Stimulated activated CD4-positive, alpha-beta T cell treated with anti-CD3 and anti-CD28 coated beads, Interleukin-1b, Interleukin-23, amount 100 ng/mL, for 24 hours (primary cell): ENCODE measurements at regions not wholly inside any gene's neighbourhood (a gene's known extent, or its start where the extent isn't known, plus 50 kb on each side); places are given as distances from the start of the nearest gene placed in this dataset.

Experiments
- DNase-seq, 4 experiments: peaks; one replicate each; pipeline ENCODE4 v3.0.0-alpha.2; 2020; ENCODE audit warnings: low read depth in 4 of 4, low spot score in 1 of 4

GRCh38 chr11:32161293-32161692 is 70.4 kb downstream of the RCN1 start:
- DNase-seq, result no peak

- DNase-seq, result no peak
Observed at GRCh38 chr11:32162351-32162750, 71.5 kb downstream of the RCN1 start.

GRCh38 chr11:32162906-32163305 is 72.0 kb downstream of the RCN1 start:
- no peak for DNase-seq

DNA sequence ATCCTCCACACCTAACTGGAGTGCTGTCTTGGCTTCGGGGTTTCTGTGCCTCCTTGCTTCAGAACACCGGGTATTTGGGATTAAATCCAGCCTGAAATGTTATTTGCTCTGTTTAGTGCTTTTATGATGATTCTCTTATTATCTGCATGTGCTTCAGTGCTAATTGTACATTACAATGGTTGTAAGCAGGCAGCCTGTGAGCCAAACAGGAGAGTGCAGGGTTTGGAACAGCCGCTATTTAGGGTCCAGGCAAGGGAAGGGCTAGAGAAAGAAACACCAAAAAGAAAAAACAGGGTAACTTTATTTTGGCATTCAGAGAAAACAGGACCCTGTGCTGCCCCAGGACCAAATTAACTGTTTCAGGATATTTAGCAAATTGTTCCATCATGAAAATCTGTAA is 72.7 kb downstream of the RCN1 start:
- no peak for DNase-seq

- no peak for DNase-seq
Observed at GRCh38 chr11:32164836-32165235, 74.0 kb downstream of the RCN1 start.

DNA sequence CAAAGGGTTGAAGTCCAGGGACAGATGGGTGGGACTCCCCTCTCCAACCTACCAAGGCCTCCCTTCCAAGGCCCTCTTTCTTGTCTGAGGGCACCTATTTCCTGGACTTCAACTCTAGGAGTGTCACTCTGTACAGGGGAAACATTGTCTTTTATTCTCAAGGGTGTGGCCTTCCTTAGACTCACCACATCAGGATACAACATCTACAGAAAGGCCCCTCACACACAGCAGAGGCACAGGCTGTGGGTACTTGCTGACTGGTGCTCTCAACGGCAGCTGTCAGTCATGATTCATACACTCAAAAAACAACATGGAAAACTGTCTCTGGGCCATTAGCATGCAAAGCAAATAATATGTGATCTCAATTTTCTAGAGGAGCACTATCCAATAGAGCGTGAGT is 78.0 kb downstream of the RCN1 start:
- DNase-seq, result no peak

DNA sequence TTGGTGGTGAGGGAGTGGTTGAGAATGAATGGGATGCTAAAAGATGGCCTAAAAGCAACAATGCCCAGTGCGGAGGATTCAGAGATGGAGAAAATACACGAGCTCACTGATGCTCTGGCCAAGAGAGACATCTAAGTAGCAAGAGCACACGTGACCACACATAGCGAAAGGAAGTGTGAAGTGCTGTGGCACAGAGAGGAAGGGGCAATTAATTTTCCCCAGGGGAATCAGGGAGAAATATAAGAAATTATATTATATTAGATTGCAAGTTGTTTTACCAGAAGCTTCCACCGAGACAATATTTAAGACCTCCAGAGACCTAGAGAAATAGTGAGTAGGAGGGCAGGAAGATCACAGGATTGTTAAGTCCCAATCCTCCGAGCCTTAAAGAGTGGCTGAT is 80.6 kb downstream of the RCN1 start:
- DNase-seq, result no peak

GRCh38 chr11:32172041-32172847 is 81.4 kb downstream of the RCN1 start:
- no peak for DNase-seq

DNA sequence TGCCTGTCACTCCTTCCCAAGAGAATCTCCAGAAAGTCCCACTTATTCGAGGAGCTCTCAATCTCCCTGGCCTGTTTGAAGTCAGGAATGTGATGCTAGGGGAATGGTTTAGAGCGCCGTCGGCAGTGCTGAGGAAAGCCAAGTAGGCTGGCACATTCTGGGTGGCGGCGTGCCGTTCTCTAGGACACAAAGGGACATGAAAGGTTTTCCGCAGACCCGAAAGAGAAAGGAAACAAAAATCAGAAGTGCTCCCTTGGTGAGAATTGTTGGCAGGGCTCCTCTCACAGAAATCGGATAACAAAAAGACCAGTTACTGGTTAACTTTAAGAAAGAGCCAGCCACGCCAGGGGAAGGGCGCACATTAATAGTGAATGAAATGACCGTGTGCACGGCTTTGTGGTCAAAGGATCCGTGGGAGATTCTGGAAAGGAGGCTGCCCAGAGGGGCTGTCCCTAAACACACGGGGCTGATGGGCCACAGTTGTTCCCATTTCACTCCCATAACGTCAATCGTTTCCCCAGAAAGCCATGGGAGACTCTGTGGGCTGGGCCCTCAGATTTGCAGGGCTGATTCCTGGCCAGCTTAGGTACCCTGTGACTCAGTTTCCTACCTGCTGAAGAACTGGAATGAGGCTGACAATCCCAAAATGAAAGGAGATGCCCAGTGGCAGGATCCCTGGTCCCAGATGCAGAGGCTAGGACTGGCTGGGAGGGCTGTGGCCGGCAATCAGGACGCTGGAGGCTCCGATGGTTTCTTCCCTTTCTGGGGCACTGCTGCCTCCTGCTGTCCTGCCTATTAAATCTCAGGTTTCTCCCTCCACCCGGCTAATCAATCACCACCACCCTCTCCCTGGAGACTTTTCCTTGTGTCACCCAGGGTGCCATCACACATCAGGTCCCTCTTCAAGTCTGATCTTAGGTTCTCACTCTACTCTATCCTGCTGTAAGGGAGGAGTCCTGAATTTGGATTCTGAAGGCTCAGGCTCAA is 82.3 kb downstream of the RCN1 start:
- peak in 1 of 4 experiments; percentile 20 for DNase-seq

DNA sequence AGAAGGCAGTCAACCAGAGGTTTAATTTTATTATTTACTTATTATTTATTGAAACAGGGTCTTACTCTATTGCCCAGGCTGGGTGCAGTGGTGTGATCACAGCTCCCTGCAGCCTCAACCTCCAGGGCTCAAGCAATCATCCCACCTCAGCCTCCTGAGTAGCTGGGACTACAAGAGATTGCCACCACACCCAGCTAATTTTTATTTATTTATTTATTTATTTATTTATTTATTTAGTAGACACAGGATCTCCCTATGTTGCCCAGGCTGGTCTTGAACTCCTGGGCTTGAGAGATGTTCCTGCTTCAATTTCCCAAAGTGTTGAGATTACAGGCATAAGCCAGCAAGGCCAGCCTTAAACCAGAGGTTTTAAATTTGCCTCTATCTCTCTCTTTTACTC is 83.1 kb downstream of the RCN1 start:
- no peak for DNase-seq

DNA sequence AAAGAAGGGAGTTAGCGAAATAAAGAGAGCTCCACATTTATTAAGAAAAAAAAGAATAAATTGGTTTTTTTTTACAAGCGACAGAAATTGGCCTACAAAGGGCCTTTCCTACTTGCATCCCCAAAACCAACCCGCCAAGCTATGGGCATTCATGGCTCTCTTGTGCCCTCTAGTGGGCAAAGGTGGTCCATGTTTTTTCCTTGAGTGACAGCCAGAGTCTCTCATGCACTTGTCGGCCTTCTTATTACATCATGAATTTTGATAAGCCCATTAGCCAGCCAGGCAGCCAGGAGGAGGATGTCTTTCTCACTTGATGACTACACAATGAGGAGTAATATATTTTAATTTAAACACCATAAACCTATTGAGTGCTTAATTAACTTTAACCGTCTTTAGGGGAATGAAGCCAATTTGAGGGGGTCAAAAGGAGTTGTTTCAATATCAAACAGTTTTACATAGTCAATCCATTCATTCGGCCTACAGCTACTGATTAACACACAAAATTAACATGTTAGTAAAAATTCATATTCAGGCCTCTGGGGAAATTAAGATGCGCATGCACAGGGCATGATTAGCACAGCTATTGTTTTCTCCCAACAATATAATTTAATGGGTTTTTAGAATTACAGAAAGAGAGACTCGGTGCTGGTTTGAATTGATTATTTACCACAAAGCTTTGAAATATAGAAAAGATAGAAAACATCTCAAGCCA is 85.5 kb downstream of the RCN1 start:
- DNase-seq, result peak; percentile 61 to 70 (median 67)

- no peak for DNase-seq
Observed at GRCh38 chr11:32178692-32179091, 87.8 kb downstream of the RCN1 start.

GRCh38 chr11:32183512-32183911 is 92.6 kb downstream of the RCN1 start:
- DNase-seq, result no peak

- DNase-seq, result no peak
Observed at GRCh38 chr11:32184041-32184722, 93.3 kb downstream of the RCN1 start.

- no peak for DNase-seq
Observed at GRCh38 chr11:32184723-32185376, 94.0 kb downstream of the RCN1 start.

DNA sequence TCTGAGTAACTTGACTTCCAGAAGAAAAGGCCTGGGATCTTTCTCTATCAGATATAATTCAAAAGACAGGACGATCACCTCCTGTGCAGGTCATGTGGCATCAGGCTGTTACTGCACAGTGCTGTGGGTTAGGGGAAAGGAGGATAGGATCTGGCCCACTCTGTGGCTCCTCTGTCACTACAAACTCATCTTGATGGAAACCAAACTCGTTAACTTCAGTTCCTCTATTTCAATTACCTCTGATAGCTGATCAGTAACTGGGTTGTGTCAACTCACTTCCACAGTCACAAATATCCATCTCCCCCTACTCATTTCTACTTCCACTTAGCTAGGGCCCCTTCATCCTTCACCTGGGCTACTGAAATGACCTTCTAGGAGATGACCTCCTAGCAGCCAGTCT is 95.2 kb downstream of the RCN1 start:
- no peak for DNase-seq

DNA sequence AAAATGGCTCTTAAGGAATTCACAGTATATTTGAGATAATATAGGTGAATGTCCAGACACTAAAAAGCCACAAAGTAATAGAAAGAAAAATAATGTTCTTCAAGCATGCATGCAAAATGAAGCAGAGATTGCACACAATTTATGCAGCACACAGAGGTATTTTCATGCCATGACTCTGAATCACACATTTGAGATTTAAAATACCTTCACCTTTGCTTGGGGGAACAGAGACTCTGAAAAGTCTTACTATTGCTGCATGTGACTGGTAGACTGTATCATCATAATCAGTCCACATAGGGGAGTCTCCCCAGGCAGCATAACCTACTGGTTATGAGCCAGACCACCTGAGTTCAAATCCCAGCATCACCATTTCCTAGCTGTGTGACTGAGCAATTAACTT is 96.2 kb downstream of the RCN1 start:
- DNase-seq, result no peak

DNA sequence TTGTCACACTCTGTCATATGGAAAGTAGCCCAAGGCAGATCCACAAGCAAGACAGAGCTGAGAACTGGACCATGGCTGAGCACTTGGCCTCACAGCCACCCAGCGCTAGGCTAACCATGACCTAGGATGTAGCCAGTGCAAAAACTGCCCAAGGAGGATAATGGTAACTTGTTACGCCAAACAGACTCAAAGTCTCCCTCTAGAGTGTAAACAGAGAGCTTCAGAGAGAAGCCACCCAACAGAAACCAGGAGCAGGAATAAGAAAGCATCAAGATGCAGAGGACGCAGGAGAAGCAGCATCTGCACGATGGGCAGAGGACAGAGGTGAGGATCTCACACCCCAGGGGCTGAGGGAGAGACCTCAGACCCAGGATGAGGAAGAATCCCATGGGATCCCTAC is 97.9 kb downstream of the RCN1 start:
- no peak for DNase-seq

DNA sequence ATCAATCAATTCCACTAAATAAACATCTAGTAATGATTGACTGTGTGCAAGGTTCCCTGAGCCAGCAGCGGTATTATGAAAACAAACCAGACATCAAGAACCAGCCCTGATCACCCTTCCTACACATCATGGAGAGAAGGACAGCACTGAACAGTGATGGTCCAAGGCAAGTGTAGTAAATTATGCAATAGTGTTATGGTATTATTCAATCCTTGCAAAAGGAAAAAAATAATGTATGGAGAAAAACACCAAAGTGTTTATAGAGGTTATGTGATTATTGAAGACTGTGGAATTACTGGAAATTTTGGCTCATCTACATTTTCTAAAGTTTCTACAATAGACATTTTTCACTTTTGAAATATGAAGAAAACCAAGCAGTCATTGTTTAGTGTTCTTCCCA is 105.3 kb downstream of the RCN1 start:
- no peak for DNase-seq

DNA sequence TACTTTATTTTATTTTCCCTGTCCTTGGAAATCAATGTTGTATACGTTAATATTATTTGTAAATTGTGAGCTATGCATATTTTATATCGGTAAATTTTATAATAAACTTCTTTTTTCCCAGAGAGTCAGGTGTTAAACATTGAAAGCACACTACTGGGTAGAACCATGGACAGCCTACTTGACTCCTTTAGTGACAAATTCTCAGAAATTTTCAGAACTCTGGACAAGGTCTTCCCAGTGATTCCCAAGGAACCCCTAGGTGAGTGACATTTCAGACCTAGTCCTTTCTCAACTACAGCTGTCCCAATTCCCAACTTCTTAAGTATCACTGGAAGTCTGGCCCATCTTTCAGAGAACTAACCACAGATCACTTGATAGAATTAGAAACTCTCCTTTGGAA is 107.2 kb downstream of the RCN1 start:
- DNase-seq, result no peak
